MM.1S (cell line): ENCODE measurements at regions not wholly inside any gene's neighbourhood (a gene's known extent, or its start where the extent isn't known, plus 50 kb on each side); places are given as distances from the start of the nearest gene placed in this dataset.

Experiments
- DNase-seq: peaks from one replicate; pipeline ENCODE4 v3.0.0-alpha.2; 2015
- H2AFZ ChIP-seq: fragments of 300-600 bp; sonication (generic); 2 replicates; pipeline ENCODE4 v1.6.0; 2016; ENCODE audit warnings: antibody characterized with exemption, low read length
- H3F3A ChIP-seq: fragments of 300-600 bp; sonication (generic); 2 replicates; pipeline ENCODE4 v1.6.1; 2016; ENCODE audit warnings: mild to moderate bottlenecking, antibody characterized with exemption, low read length, moderate library complexity, mixed read lengths; ENCODE audit not compliant: insufficient read depth
- H3K27ac ChIP-seq: fragments of 300-600 bp; sonication (generic); 2 replicates; pipeline ENCODE4 v1.5.1; 2016; ENCODE audit warnings: mild to moderate bottlenecking, low read length
- H3K27me3 ChIP-seq: fragments of 300-600 bp; sonication (generic); replicated peaks from 2 replicates; pipeline ENCODE4 v1.6.0; 2016; ENCODE audit warnings: low read length; ENCODE audit not compliant: insufficient read depth
- H3K36me3 ChIP-seq: fragments of 300-600 bp; sonication (generic); replicated peaks from 2 replicates; pipeline ENCODE4 v1.6.1; 2016; ENCODE audit warnings: mild to moderate bottlenecking, low read length, mixed read lengths; ENCODE audit not compliant: insufficient read depth
- H3K4me1 ChIP-seq: fragments of 300-600 bp; sonication (generic); 2 replicates; pipeline ENCODE4 v1.6.1; 2016; ENCODE audit warnings: low read length, mixed read lengths
- H3K4me2 ChIP-seq: fragments of 300-600 bp; sonication (generic); 2 replicates; pipeline ENCODE4 v1.6.0; 2016; ENCODE audit warnings: low read depth, low read length
- H3K4me3 ChIP-seq: fragments of 300-600 bp; sonication (generic); 2 replicates; pipeline ENCODE4 v1.5.1; 2016; ENCODE audit warnings: low read length, mixed read lengths
- H3K79me2 ChIP-seq: fragments of 300-600 bp; sonication (generic); 2 replicates; pipeline ENCODE4 v1.6.1; 2016; ENCODE audit warnings: mixed run types, low read length, mixed read lengths
- H3K9ac ChIP-seq: fragments of 300-600 bp; sonication (generic); 2 replicates; pipeline ENCODE4 v1.6.1; 2016; ENCODE audit warnings: low read length, mixed read lengths
- H3K9me2 ChIP-seq: fragments of 300-600 bp; sonication (generic); replicated peaks from 2 replicates; pipeline ENCODE4 v1.6.1; 2016; ENCODE audit warnings: mild to moderate bottlenecking, low read length, mixed read lengths; ENCODE audit not compliant: insufficient read depth
- H3K9me3 ChIP-seq: fragments of 300-600 bp; sonication (generic); replicated peaks from 2 replicates; pipeline ENCODE4 v1.6.1; 2016; ENCODE audit warnings: mild to moderate bottlenecking, low read length, mixed read lengths; ENCODE audit not compliant: insufficient read depth
- H4K20me1 ChIP-seq: fragments of 300-600 bp; sonication (generic); 2 replicates; pipeline ENCODE4 v1.6.1; 2016; ENCODE audit warnings: mild to moderate bottlenecking, low read length, moderate library complexity, mixed read lengths; ENCODE audit not compliant: insufficient read depth
- CTCF ChIP-seq: fragments of 300-600 bp; sonication (generic); IDR thresholded peaks from 2 replicates; pipeline ENCODE4 v1.5.1; 2016; ENCODE audit warnings: antibody characterized with exemption, low read length, mixed read lengths
- EZH2 ChIP-seq: fragments of 300-600 bp; sonication (generic); optimal IDR thresholded peaks from 2 replicates; pipeline ENCODE3; 2017; ENCODE audit warnings: low read depth, mild to moderate bottlenecking, antibody characterized with exemption, low read length, mixed read lengths
- EZH2phosphoT487 ChIP-seq: fragments of 300-600 bp; sonication (generic); IDR thresholded peaks from 2 replicates; pipeline ENCODE4 v1.6.1; 2018; ENCODE audit warnings: antibody characterized with exemption, low read length

- H3F3A ChIP-seq: no peaks in the 10 kb centered on the region
- no peaks in the 10 kb centered on the region for H3K79me2 ChIP-seq
- H3K9me3 ChIP-seq: no peaks in the 10 kb centered on the region
- no peaks in the 10 kb centered on the region for H3K4me1 ChIP-seq
- no peak overlapping the region for H3K4me3 ChIP-seq
- DNase-seq: no peak
- no peak overlapping the region for H3K9ac ChIP-seq
- H3K9me2 ChIP-seq: no peaks in the 10 kb centered on the region
- H3K4me2 ChIP-seq: no peak overlapping the region
- no peaks in the 10 kb centered on the region for H4K20me1 ChIP-seq
- no peaks in the 10 kb centered on the region for H3K36me3 ChIP-seq
- TF ChIP-seq EZH2phosphoT487 (no peak), EZH2 (no peak), CTCF (no peak)
- H2AFZ ChIP-seq: no peak overlapping the region
- H3K27me3 ChIP-seq: no peaks in the 10 kb centered on the region
- H3K27ac ChIP-seq: no peak overlapping the region
Measured at GRCh38 chr12:63066136-63066535, 84.9 kb downstream of the AVPR1A start.

DNA sequence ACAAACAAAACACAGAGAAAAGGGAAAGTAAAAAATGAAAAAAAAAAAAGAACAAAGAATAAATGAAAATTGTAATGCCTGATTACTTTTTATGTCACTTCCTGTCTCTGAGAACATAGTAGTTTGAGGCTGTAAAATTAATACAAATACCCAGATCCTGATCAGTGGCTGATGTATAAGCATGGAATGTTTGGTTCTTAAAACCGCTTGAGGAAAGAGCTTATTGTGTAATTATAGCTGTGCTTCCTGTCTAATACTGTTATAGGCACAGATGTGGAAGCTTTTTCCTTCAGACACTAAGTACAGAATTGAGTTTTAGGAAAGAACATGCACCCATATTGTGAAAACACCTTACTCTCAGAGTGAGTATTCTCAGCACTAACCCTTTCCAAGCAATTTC, 86.9 kb downstream of the AVPR1A start:
- Histone ChIP-seq H3K9ac (no peak overlapping the region), H3K36me3 (no peaks in the 10 kb centered on the region), H3K27me3 (no peaks in the 10 kb centered on the region), H4K20me1 (no peaks in the 10 kb centered on the region), H3K4me2 (no peak overlapping the region), H3K4me1 (no peaks in the 10 kb centered on the region), H3K79me2 (no peaks in the 10 kb centered on the region), H3K27ac (no peak overlapping the region), H3K9me3 (no peaks in the 10 kb centered on the region), H3F3A (no peaks in the 10 kb centered on the region), H2AFZ (no peak overlapping the region), H3K4me3 (no peak overlapping the region), H3K9me2 (no peaks in the 10 kb centered on the region)
- TF ChIP-seq EZH2 (no peak), CTCF (no peak), EZH2phosphoT487 (no peak)
- DNase-seq: no peak

- H3K4me2 ChIP-seq: no peak overlapping the region
- no peaks in the 10 kb centered on the region for H3K9me2 ChIP-seq
- H3K4me1 ChIP-seq: no peaks in the 10 kb centered on the region
- no peak overlapping the region for H3K4me3 ChIP-seq
- no peaks in the 10 kb centered on the region for H3K36me3 ChIP-seq
- no peaks in the 10 kb centered on the region for H3K27me3 ChIP-seq
- H3K9me3 ChIP-seq: no peaks in the 10 kb centered on the region
- no peak for TF ChIP-seq EZH2phosphoT487
- no peaks in the 10 kb centered on the region for H4K20me1 ChIP-seq
- no peak overlapping the region for H3K9ac ChIP-seq
- no peak for DNase-seq
- no peak overlapping the region for H2AFZ ChIP-seq
- H3K27ac ChIP-seq: no peak overlapping the region
- no peaks in the 10 kb centered on the region for H3K79me2 ChIP-seq
- no peaks in the 10 kb centered on the region for H3F3A ChIP-seq
Measured at GRCh38 chr12:63056649-63057048, 94.4 kb downstream of the AVPR1A start.

GRCh38 chr12:63052696-63053095, 98.3 kb downstream of the AVPR1A start:
- DNase-seq: no peak
- no peaks in the 10 kb centered on the region for H3K27me3 ChIP-seq
- no peaks in the 10 kb centered on the region for H3K36me3 ChIP-seq
- H3K4me2 ChIP-seq: no peak overlapping the region
- no peaks in the 10 kb centered on the region for H4K20me1 ChIP-seq
- H3K4me3 ChIP-seq: no peak overlapping the region
- no peaks in the 10 kb centered on the region for H3K79me2 ChIP-seq
- no peak overlapping the region for H3K9ac ChIP-seq
- H3K9me2 ChIP-seq: no peaks in the 10 kb centered on the region
- no peaks in the 10 kb centered on the region for H3F3A ChIP-seq
- H2AFZ ChIP-seq: no peak overlapping the region
- no peak overlapping the region for H3K27ac ChIP-seq
- no peaks in the 10 kb centered on the region for H3K4me1 ChIP-seq
- no peaks in the 10 kb centered on the region for H3K9me3 ChIP-seq
- no peak for TF ChIP-seq EZH2
- TF ChIP-seq CTCF: no peak
- no peak for TF ChIP-seq EZH2phosphoT487
